Subcutaneous abdominal adipose tissue (tissue), 5 donors: ENCODE measurements at regions not wholly inside any gene's neighbourhood (a gene's known extent, or its start where the extent isn't known, plus 50 kb on each side); places are given as distances from the start of the nearest gene placed in this dataset.
A peak's percentile ranks its signal among the peaks of the same experiment; 100 is the strongest.

Source experiments
- H3K27ac ChIP-seq: one replicate; pipeline ENCODE4 v1.7.0; 2013; ENCODE audit warnings: low read depth, mild to moderate bottlenecking, inconsistent platforms, low read length, moderate library complexity
- H3K27me3 ChIP-seq, 5 donors: one replicate each; pipeline ENCODE4 v1.7.0; 2013; ENCODE audit warnings: low read length in 5 of 5, inconsistent platforms in 1 of 5; ENCODE audit not compliant: control insufficient read depth in 5 of 5, insufficient read depth in 4 of 5
- H3K36me3 ChIP-seq, 5 donors: one replicate each; pipeline ENCODE4 v1.7.0; 2013; ENCODE audit warnings: low read length in 5 of 5; ENCODE audit not compliant: control insufficient read depth in 5 of 5, insufficient read depth in 5 of 5
- H3K4me1 ChIP-seq, 5 donors: one replicate each; pipeline ENCODE4 v1.7.0; 2013; ENCODE audit warnings: low read length in 5 of 5, mild to moderate bottlenecking in 3 of 5, moderate library complexity in 1 of 5; ENCODE audit not compliant: control insufficient read depth in 5 of 5, insufficient read depth in 5 of 5
- H3K4me3 ChIP-seq, 5 donors: one replicate each; pipeline ENCODE4 v1.7.0; 2013; ENCODE audit warnings: low read length in 5 of 5, low read depth in 1 of 5
- H3K9ac ChIP-seq, 5 donors: one replicate each; pipeline ENCODE4 v1.7.0; 2013; ENCODE audit warnings: low read length in 5 of 5, mild to moderate bottlenecking in 4 of 5, moderate library complexity in 3 of 5
- H3K9me3 ChIP-seq, 5 donors: one replicate each; pipeline ENCODE4 v1.7.0; 2013; ENCODE audit warnings: low read length in 5 of 5; ENCODE audit not compliant: control insufficient read depth in 5 of 5
- donor health status: healthy.
- donor health status: healthy.
- donor health status: healthy.
- donor health status: healthy.
- donor health status: healthy.

- Histone ChIP-seq H3K36me3 (no peaks in the 10 kb centered on the region), H3K4me3 (no peak overlapping the region), H3K27me3 (no peaks in the 10 kb centered on the region), H3K4me1 (peaks cover 0 to 6% (median 0%) of the 10 kb centered on the region in 5 donors), H3K9ac (no peak overlapping the region), H3K27ac (no peak overlapping the region), H3K9me3 (no peaks in the 10 kb centered on the region)
These were observed 106.7 kb upstream of the NRIP1 start for GRCh38 chr21:15171546-15171945.

- H3K9ac ChIP-seq, result no peak overlapping the region
- no peaks in the 10 kb centered on the region for H3K27me3 ChIP-seq
- no peak overlapping the region for H3K27ac ChIP-seq
- no peaks in the 10 kb centered on the region for H3K9me3 ChIP-seq
- H3K4me1 ChIP-seq, result peaks cover 0 to 3% (median 0%) of the 10 kb centered on the region in 5 donors
- no peaks in the 10 kb centered on the region for H3K36me3 ChIP-seq
- H3K4me3 ChIP-seq, result no peak overlapping the region
These were observed 108.2 kb upstream of the NRIP1 start for GRCh38 chr21:15172963-15173362.

- Histone ChIP-seq H3K4me3 (no peak overlapping the region), H3K36me3 (no peaks in the 10 kb centered on the region), H3K9ac (no peak overlapping the region), H3K4me1 (peaks cover 0 to 3% (median 0%) of the 10 kb centered on the region in 5 donors), H3K27me3 (no peaks in the 10 kb centered on the region), H3K27ac (no peak overlapping the region), H3K9me3 (no peaks in the 10 kb centered on the region)
These were observed 110.1 kb upstream of the NRIP1 start for GRCh38 chr21:15174923-15175322.

GRCh38 chr21:15182731-15183130 lies 117.9 kb upstream of the NRIP1 start:
- Histone ChIP-seq H3K9ac (no peak overlapping the region), H3K36me3 (no peaks in the 10 kb centered on the region), H3K27me3 (no peaks in the 10 kb centered on the region), H3K4me1 (no peaks in the 10 kb centered on the region), H3K9me3 (peaks cover 0 to 3% (median 0%) of the 10 kb centered on the region in 5 donors), H3K27ac (no peak overlapping the region), H3K4me3 (no peak overlapping the region)

GRCh38 chr21:15183813-15184257 lies 119.0 kb upstream of the NRIP1 start:
- Histone ChIP-seq H3K4me1 (no peaks in the 10 kb centered on the region), H3K27ac (no peak overlapping the region), H3K36me3 (no peaks in the 10 kb centered on the region), H3K9ac (no peak overlapping the region), H3K4me3 (no peak overlapping the region), H3K27me3 (no peaks in the 10 kb centered on the region), H3K9me3 (peaks cover 0 to 3% (median 0%) of the 10 kb centered on the region in 5 donors)

GRCh38 chr21:15190412-15190811 lies 125.6 kb upstream of the NRIP1 start:
- H3K9me3 ChIP-seq, result no peaks in the 10 kb centered on the region
- no peak overlapping the region for H3K9ac ChIP-seq
- peaks cover 0 to 12% (median 0%) of the 10 kb centered on the region in 5 donors for H3K4me1 ChIP-seq
- no peaks in the 10 kb centered on the region for H3K36me3 ChIP-seq
- H3K27ac ChIP-seq, result no peak overlapping the region
- H3K4me3 ChIP-seq, result no peak overlapping the region
- H3K27me3 ChIP-seq, result no peaks in the 10 kb centered on the region

GRCh38 chr21:15190837-15191236 lies 126.0 kb upstream of the NRIP1 start:
- Histone ChIP-seq H3K27ac (no peak overlapping the region), H3K36me3 (no peaks in the 10 kb centered on the region), H3K9ac (no peak overlapping the region), H3K4me1 (peaks cover 0 to 12% (median 0%) of the 10 kb centered on the region in 5 donors), H3K27me3 (no peaks in the 10 kb centered on the region), H3K4me3 (no peak overlapping the region), H3K9me3 (no peaks in the 10 kb centered on the region)

- Histone ChIP-seq H3K4me3 (no peak overlapping the region), H3K27me3 (no peaks in the 10 kb centered on the region), H3K9ac (no peak overlapping the region), H3K4me1 (peaks cover 0 to 12% (median 0%) of the 10 kb centered on the region in 5 donors), H3K36me3 (no peaks in the 10 kb centered on the region), H3K9me3 (no peaks in the 10 kb centered on the region), H3K27ac (peak overlapping the region; percentile 81)
These were observed 126.5 kb upstream of the NRIP1 start for GRCh38 chr21:15191342-15191741.

GRCh38 chr21:15192243-15192642 lies 127.4 kb upstream of the NRIP1 start:
- H3K27ac ChIP-seq, result peak overlapping the region; percentile 81
- H3K9ac ChIP-seq, result no peak overlapping the region
- no peaks in the 10 kb centered on the region for H3K9me3 ChIP-seq
- no peaks in the 10 kb centered on the region for H3K36me3 ChIP-seq
- peaks cover 0 to 12% (median 0%) of the 10 kb centered on the region in 5 donors for H3K4me1 ChIP-seq
- no peaks in the 10 kb centered on the region for H3K27me3 ChIP-seq
- H3K4me3 ChIP-seq, result no peak overlapping the region

GRCh38 chr21:15193937-15194336 lies 129.1 kb upstream of the NRIP1 start:
- H3K9me3 ChIP-seq, result no peaks in the 10 kb centered on the region
- peaks cover 0 to 19% (median 0%) of the 10 kb centered on the region in 5 donors for H3K4me1 ChIP-seq
- no peak overlapping the region for H3K4me3 ChIP-seq
- H3K27me3 ChIP-seq, result no peaks in the 10 kb centered on the region
- no peak overlapping the region for H3K9ac ChIP-seq
- H3K36me3 ChIP-seq, result no peaks in the 10 kb centered on the region
- no peak overlapping the region for H3K27ac ChIP-seq

GRCh38 chr21:15195104-15195503 lies 130.3 kb upstream of the NRIP1 start:
- H3K4me1 ChIP-seq, result peaks cover 0 to 27% (median 7%) of the 10 kb centered on the region in 5 donors
- H3K27me3 ChIP-seq, result no peaks in the 10 kb centered on the region
- H3K9me3 ChIP-seq, result no peaks in the 10 kb centered on the region
- H3K4me3 ChIP-seq, result no peak overlapping the region
- H3K36me3 ChIP-seq, result no peaks in the 10 kb centered on the region
- no peak overlapping the region for H3K27ac ChIP-seq
- H3K9ac ChIP-seq, result no peak overlapping the region
